IPS-15b (cell line): ENCODE measurements at regions not wholly inside any gene's neighbourhood (a gene's known extent, or its start where the extent isn't known, plus 50 kb on each side); places are given as distances from the start of the nearest gene placed in this dataset.
"Not testable (repeated sequence)": the region's sequence is repeated elsewhere in the genome, so short reads cannot be mapped to it uniquely, and the experiment has no call there.

Experiments
- H3K27me3 ChIP-seq: one replicate; pipeline ENCODE4 v1.6.1; 2013; ENCODE audit warnings: low read length; ENCODE audit not compliant: control insufficient read depth, insufficient read depth
- H3K36me3 ChIP-seq: one replicate; pipeline ENCODE4 v1.6.1; 2013; ENCODE audit warnings: low read length; ENCODE audit not compliant: control insufficient read depth, insufficient read depth
- H3K4me1 ChIP-seq: one replicate; pipeline ENCODE4 v1.6.1; 2013; ENCODE audit warnings: mild to moderate bottlenecking, low read length; ENCODE audit not compliant: control insufficient read depth, insufficient read depth
- H3K4me3 ChIP-seq: one replicate; pipeline ENCODE4 v1.5.1; 2013; ENCODE audit warnings: low read depth, low read length
- H3K9ac ChIP-seq: one replicate; pipeline ENCODE4 v1.6.1; 2013; ENCODE audit warnings: low read depth, mild to moderate bottlenecking, low read length
- H3K9me3 ChIP-seq: one replicate; pipeline ENCODE4 v1.6.1; 2013; ENCODE audit warnings: mild to moderate bottlenecking, low read length; ENCODE audit not compliant: control insufficient read depth, insufficient read depth

- Histone ChIP-seq H3K36me3 (no peaks in the 10 kb centered on the region), H3K4me3 (no peak overlapping the region), H3K27me3 (no peaks in the 10 kb centered on the region), H3K4me1 (peaks cover 4% of the 10 kb centered on the region), H3K9me3 (no peaks in the 10 kb centered on the region), H3K9ac (no peak overlapping the region)
These were observed 173.1 kb upstream of the ANKRD55 start for GRCh38 chr5:56406221-56406620.

- Histone ChIP-seq H3K4me3 (no peak overlapping the region), H3K9me3 (no peaks in the 10 kb centered on the region), H3K9ac (no peak overlapping the region)
These were observed 172.2 kb upstream of the ANKRD55 start for GRCh38 chr5:56405116-56405908.

GRCh38 chr5:56402266-56403220 lies 169.4 kb upstream of the ANKRD55 start:
- no peaks in the 10 kb centered on the region for H3K27me3 ChIP-seq
- H3K9me3 ChIP-seq, result no peaks in the 10 kb centered on the region
- no peak overlapping the region for H3K9ac ChIP-seq
- no peak overlapping the region for H3K4me3 ChIP-seq
- peaks cover 4% of the 10 kb centered on the region for H3K4me1 ChIP-seq
- no peaks in the 10 kb centered on the region for H3K36me3 ChIP-seq

More at GRCh38 chr5:56405116-56405908, 172.2 kb upstream of the ANKRD55 start:
- no peaks in the 10 kb centered on the region for H3K27me3 ChIP-seq
- peaks cover 4% of the 10 kb centered on the region for H3K4me1 ChIP-seq
- H3K36me3 ChIP-seq, result no peaks in the 10 kb centered on the region

- H3K36me3 ChIP-seq, H3K27me3 ChIP-seq, H3K4me1 ChIP-seq, H3K9me3 ChIP-seq, H3K9ac ChIP-seq, H3K4me3 ChIP-seq: not testable (repeated sequence)
These were observed 164.7 kb upstream of the ANKRD55 start for GRCh38 chr5:56397796-56398195.

- no peaks in the 10 kb centered on the region for H3K27me3 ChIP-seq
- no peaks in the 10 kb centered on the region for H3K4me1 ChIP-seq
- no peaks in the 10 kb centered on the region for H3K9me3 ChIP-seq
- H3K4me3 ChIP-seq, result no peak overlapping the region
- no peaks in the 10 kb centered on the region for H3K36me3 ChIP-seq
- H3K9ac ChIP-seq, result no peak overlapping the region
These were observed 163.5 kb upstream of the ANKRD55 start for GRCh38 chr5:56396634-56397033.

- Histone ChIP-seq H3K4me1 (no peaks in the 10 kb centered on the region), H3K4me3 (no peak overlapping the region), H3K9me3 (no peaks in the 10 kb centered on the region), H3K36me3 (no peaks in the 10 kb centered on the region), H3K9ac (no peak overlapping the region), H3K27me3 (no peaks in the 10 kb centered on the region)
These were observed 156.1 kb upstream of the ANKRD55 start for GRCh38 chr5:56389261-56389660.

GRCh38 chr5:56388229-56388985 lies 155.3 kb upstream of the ANKRD55 start:
- H3K36me3 ChIP-seq, result no peaks in the 10 kb centered on the region
- no peaks in the 10 kb centered on the region for H3K27me3 ChIP-seq
- no peaks in the 10 kb centered on the region for H3K4me1 ChIP-seq
- H3K4me3 ChIP-seq, result no peak overlapping the region
- H3K9me3 ChIP-seq, result no peaks in the 10 kb centered on the region
- no peak overlapping the region for H3K9ac ChIP-seq

GRCh38 chr5:56386046-56386445 lies 152.9 kb upstream of the ANKRD55 start:
- Histone ChIP-seq H3K4me3 (no peak overlapping the region), H3K9me3 (no peaks in the 10 kb centered on the region), H3K9ac (no peak overlapping the region), H3K4me1 (no peaks in the 10 kb centered on the region), H3K36me3 (no peaks in the 10 kb centered on the region), H3K27me3 (no peaks in the 10 kb centered on the region)

GRCh38 chr5:56384186-56384585 lies 151.1 kb upstream of the ANKRD55 start:
- Histone ChIP-seq H3K4me1 (no peaks in the 10 kb centered on the region), H3K9ac (no peak overlapping the region), H3K27me3 (no peaks in the 10 kb centered on the region), H3K9me3 (no peaks in the 10 kb centered on the region), H3K4me3 (no peak overlapping the region), H3K36me3 (no peaks in the 10 kb centered on the region)

- no peaks in the 10 kb centered on the region for H3K4me1 ChIP-seq
- no peak overlapping the region for H3K9ac ChIP-seq
- no peaks in the 10 kb centered on the region for H3K36me3 ChIP-seq
- no peak overlapping the region for H3K4me3 ChIP-seq
- H3K9me3 ChIP-seq, result no peaks in the 10 kb centered on the region
- H3K27me3 ChIP-seq, result no peaks in the 10 kb centered on the region
These were observed 150.6 kb upstream of the ANKRD55 start for GRCh38 chr5:56383761-56384160.

- H3K4me1 ChIP-seq, result no peaks in the 10 kb centered on the region
- no peak overlapping the region for H3K4me3 ChIP-seq
- H3K36me3 ChIP-seq, result no peaks in the 10 kb centered on the region
- no peaks in the 10 kb centered on the region for H3K27me3 ChIP-seq
- no peaks in the 10 kb centered on the region for H3K9me3 ChIP-seq
- no peak overlapping the region for H3K9ac ChIP-seq
These were observed 149.8 kb upstream of the ANKRD55 start for GRCh38 chr5:56382896-56383295.
